ENCODE measurements at regions not wholly inside any gene's neighbourhood (a gene's known extent, or its start where the extent isn't known, plus 50 kb on each side); places are given as distances from the start of the nearest gene placed in this dataset.

DNA sequence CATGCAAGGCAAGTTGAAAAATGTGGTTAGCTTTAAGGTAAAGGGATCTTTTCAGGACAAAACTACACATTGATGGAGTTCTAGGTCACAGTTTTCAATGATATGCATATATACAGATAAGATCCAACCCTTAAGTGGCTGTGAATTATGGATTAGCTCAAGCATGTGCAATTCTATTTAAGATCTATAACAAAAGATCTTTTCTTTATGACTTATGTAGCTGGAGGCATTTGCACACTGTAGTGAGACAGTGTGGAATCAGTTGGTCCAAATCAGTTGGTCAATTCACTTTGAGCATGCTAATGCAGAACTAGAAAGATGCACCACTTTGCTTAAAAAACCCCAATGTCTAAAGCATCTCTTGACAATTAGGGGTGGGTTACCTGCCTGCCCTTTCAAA lies 417.1 kb upstream of the ZEB2 start:
- Mint-ChIP-seq H3K4me3 (no peak overlapping the region), H3K36me3 (ENCODE audit: low read depth) (no peaks in the 10 kb centered on the region), H3K27me3 (no peaks in the 10 kb centered on the region), H3K9me3 (no peaks in the 10 kb centered on the region), H3K27ac (no peak overlapping the region), H3K4me1 (ENCODE audit: low read depth) (no peaks in the 10 kb centered on the region)
- intact Hi-C loops (cut with DNase I, micrococcal nuclease) = no loop called here
- TF ChIP-seq CTCF (IDR thresholded peaks at IDR 0.05) = no peak
- no peaks in the 10 kb centered on the region for H3K4me1 ChIP-seq (ENCODE audit: insufficient read depth, low read length)
- ChIA-PET CTCF (no interaction called here), POLR2A (no interaction called here)
- DNase-seq (no peak), ATAC-seq (ENCODE audit: poor library complexity) (no peak)
- no peaks in the 10 kb centered on the region for H3K27me3 ChIP-seq (ENCODE audit: control insufficient read depth in 1 of 2, insufficient read depth in 2 of 2, low read length in 2 of 2)
- H3K27ac ChIP-seq (ENCODE audit: low read depth in 1 of 2, low read length in 2 of 2) = no peak overlapping the region
- H3K36me3 ChIP-seq (ENCODE audit: insufficient read depth, low read length) = no peaks in the 10 kb centered on the region
- no peaks in the 10 kb centered on the region for H3K9me3 ChIP-seq (ENCODE audit: control insufficient read depth in 1 of 2, insufficient read depth in 1 of 2, low read length in 2 of 2)
- H3K4me3 ChIP-seq (ENCODE audit: low read length) = no peak overlapping the region

DNA sequence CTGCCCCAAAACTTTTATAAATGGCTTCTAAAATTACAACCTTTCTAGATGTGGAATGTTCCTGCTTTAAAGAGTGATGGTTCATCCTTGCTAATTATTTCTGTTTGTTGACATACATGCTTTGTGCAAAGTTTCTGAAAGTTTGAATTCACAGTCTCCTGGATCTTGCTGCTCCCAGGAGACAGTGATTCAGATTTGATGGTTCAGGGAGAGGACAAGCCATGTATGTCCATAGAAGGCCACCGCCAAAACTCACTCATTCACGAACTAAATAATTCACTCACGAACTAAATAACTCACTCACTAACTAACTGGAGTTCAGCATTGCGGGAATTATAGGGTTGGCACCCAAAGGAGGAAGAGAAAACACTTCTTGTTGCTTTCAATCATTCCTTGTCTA lies 416.5 kb upstream of the ZEB2 start:
- H3K4me1 Mint-ChIP-seq (ENCODE audit: low read depth) = no peaks in the 10 kb centered on the region
- CTCF ChIA-PET = no interaction called here

GRCh38 chr2:144935736-144936135 lies 415.8 kb upstream of the ZEB2 start:
- Mint-ChIP-seq H3K9me3 (no peaks in the 10 kb centered on the region), H3K27ac (no peak overlapping the region), H3K4me1 (ENCODE audit: low read depth) (no peaks in the 10 kb centered on the region), H3K36me3 (ENCODE audit: low read depth) (no peaks in the 10 kb centered on the region), H3K4me3 (no peak overlapping the region), H3K27me3 (no peaks in the 10 kb centered on the region)
- CTCF ChIA-PET = no interaction called here
- TF ChIP-seq CTCF (IDR thresholded peaks at IDR 0.05) = no peak
- POLR2A ChIA-PET = no interaction called here
- DNase-seq = no peak
- H3K9me3 ChIP-seq (ENCODE audit: control insufficient read depth in 1 of 2, insufficient read depth in 1 of 2, low read length in 2 of 2) = no peaks in the 10 kb centered on the region
- no peak for ATAC-seq (ENCODE audit: poor library complexity)
- H3K4me1 ChIP-seq (ENCODE audit: insufficient read depth, low read length) = no peaks in the 10 kb centered on the region
- H3K36me3 ChIP-seq (ENCODE audit: insufficient read depth, low read length) = no peaks in the 10 kb centered on the region
- intact Hi-C loops (cut with DNase I, micrococcal nuclease) = no loop called here
- H3K4me3 ChIP-seq (ENCODE audit: low read length) = no peak overlapping the region
- H3K27ac ChIP-seq (ENCODE audit: low read depth in 1 of 2, low read length in 2 of 2) = no peak overlapping the region
- H3K27me3 ChIP-seq (ENCODE audit: control insufficient read depth in 1 of 2, insufficient read depth in 2 of 2, low read length in 2 of 2) = no peaks in the 10 kb centered on the region

More for the DNA sequence above, 416.5 kb upstream of the ZEB2 start:
- no peaks in the 10 kb centered on the region for H3K9me3 ChIP-seq (ENCODE audit: control insufficient read depth in 1 of 2, insufficient read depth in 1 of 2, low read length in 2 of 2)
- H3K4me3 Mint-ChIP-seq = no peak overlapping the region
- no peaks in the 10 kb centered on the region for H3K4me1 ChIP-seq (ENCODE audit: insufficient read depth, low read length)
- no peak for TF ChIP-seq CTCF (IDR thresholded peaks at IDR 0.05)
- no peak overlapping the region for H3K27ac ChIP-seq (ENCODE audit: low read depth in 1 of 2, low read length in 2 of 2)
- no peaks in the 10 kb centered on the region for H3K27me3 Mint-ChIP-seq
- H3K9me3 Mint-ChIP-seq = no peaks in the 10 kb centered on the region
- no peak overlapping the region for H3K27ac Mint-ChIP-seq
- H3K4me3 ChIP-seq (ENCODE audit: low read length) = no peak overlapping the region
- ATAC-seq (ENCODE audit: poor library complexity) = no peak
- no peaks in the 10 kb centered on the region for H3K27me3 ChIP-seq (ENCODE audit: control insufficient read depth in 1 of 2, insufficient read depth in 2 of 2, low read length in 2 of 2)
- H3K36me3 Mint-ChIP-seq (ENCODE audit: low read depth) = no peaks in the 10 kb centered on the region
- intact Hi-C loops (cut with DNase I, micrococcal nuclease) = no loop called here
- no peak for DNase-seq
- POLR2A ChIA-PET = no interaction called here
- H3K36me3 ChIP-seq (ENCODE audit: insufficient read depth, low read length) = no peaks in the 10 kb centered on the region
